ENCODE measurements at regions not wholly inside any gene's neighbourhood (a gene's known extent, or its start where the extent isn't known, plus 50 kb on each side); places are given as distances from the start of the nearest gene placed in this dataset.
"Not testable (repeated sequence)": the region's sequence is repeated elsewhere in the genome, so short reads cannot be mapped to it uniquely, and the experiment has no call there.

DNA sequence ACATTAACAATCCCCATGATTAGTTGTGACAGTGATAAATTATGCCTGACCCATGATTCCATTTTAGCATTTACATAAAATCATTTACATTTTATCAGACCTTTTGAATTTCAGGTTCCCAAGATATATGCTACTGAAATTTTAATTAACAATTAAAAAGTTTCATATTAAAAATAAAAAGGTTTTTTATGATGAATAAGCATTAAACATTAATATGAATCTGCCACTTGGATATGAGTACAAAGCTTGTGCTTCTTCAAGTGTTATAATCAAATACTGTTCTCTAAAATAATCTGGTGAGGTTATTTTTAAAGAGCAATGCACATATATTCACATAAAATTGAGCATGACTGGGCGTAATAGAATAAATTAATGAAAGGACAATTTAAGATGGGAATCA, 1218.0 kb downstream of the CNTNAP5 start:
- no peak for TF ChIP-seq CTCF (IDR thresholded peaks at IDR 0.05; ENCODE audit: low read depth, low read length, missing control alignments)
- no peak overlapping the region for H3K4me3 ChIP-seq (replicated peaks; ENCODE audit: low read depth, low read length)
- no peak for DNase-seq (ENCODE audit: extremely low read depth, low read depth)

- H3K4me3 ChIP-seq (replicated peaks; ENCODE audit: low read depth, low read length), result no peak overlapping the region
- DNase-seq (ENCODE audit: extremely low read depth, low read depth), result no peak
- no peak for TF ChIP-seq CTCF (IDR thresholded peaks at IDR 0.05; ENCODE audit: low read depth, low read length, missing control alignments)
These were observed 1228.9 kb downstream of the CNTNAP5 start for GRCh38 chr2:125254010-125254409.

GRCh38 chr2:125259451-125259850, 1234.4 kb downstream of the CNTNAP5 start:
- H3K4me3 ChIP-seq (replicated peaks; ENCODE audit: low read depth, low read length), result no peak overlapping the region
- DNase-seq (ENCODE audit: extremely low read depth, low read depth), result no peak
- no peak for TF ChIP-seq CTCF (IDR thresholded peaks at IDR 0.05; ENCODE audit: low read depth, low read length, missing control alignments)

DNA sequence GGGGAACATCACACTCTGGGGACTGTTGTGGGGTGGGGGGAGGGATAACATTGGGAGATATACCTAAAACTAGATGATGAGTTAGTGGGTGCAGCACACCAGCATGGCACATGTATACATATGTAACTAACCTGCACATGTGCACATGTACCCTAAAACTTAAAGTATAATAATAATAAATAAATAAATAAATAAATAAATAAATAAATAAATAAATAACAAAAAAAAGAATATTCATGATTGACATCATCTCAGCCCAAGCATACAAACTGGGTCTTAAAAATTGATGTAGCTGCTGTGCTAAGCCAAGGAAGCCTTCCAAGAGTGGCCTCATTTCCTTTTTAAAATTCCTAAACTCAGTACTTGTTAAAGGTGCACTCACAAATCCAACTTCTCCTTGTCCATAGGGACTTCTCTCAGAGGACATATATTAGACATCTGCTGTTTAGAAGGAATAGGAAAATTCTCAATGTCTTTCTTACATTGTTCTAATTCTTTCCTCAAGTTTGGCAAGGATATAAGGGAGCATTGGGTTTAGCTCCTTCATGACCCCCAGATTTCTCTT, 1235.4 kb downstream of the CNTNAP5 start:
- H3K4me3 ChIP-seq (replicated peaks; ENCODE audit: low read depth, low read length); DNase-seq (ENCODE audit: extremely low read depth, low read depth): not testable (repeated sequence)

DNA sequence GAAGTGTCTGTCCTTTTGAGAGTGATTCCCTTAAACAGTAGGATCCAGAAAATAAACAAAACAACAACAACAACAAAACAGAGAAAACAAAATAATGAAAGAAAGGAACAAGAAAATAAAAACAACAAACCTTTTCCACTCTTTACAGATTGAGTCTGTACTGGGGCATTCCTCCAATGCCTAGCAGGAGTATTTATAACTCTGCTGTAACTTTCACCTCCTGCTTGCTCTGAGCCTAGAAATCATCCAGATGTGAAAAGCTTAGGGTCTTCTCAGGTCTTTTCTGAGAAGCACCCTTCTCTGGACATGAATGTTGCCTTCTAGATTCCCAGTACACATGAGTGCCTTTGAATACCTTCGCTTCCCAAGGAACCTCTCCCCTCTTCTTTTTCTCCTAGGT, 1239.4 kb downstream of the CNTNAP5 start:
- no peak overlapping the region for H3K4me3 ChIP-seq (replicated peaks; ENCODE audit: low read depth, low read length)
- no peak for TF ChIP-seq CTCF (IDR thresholded peaks at IDR 0.05; ENCODE audit: low read depth, low read length, missing control alignments)
- no peak for DNase-seq (ENCODE audit: extremely low read depth, low read depth)

DNA sequence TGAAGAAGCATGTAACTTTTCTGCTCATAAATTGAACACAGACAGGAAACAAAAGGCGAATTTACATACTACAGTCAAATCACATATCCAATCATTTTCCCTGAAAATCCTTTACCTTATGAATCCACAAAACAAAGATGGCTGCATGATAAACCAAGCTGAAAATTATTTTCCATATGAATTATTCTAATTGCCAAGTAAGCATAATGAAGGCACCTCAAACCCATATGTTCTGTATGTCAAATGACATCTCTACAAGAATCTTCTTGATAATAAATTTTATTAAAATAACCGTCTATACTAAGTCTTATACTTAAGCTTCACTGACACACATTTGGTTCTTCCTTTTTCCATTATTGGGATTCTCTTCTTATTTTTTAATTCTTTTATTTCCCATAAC, 1242.6 kb downstream of the CNTNAP5 start:
- no peak overlapping the region for H3K4me3 ChIP-seq (replicated peaks; ENCODE audit: low read depth, low read length)
- TF ChIP-seq CTCF (IDR thresholded peaks at IDR 0.05; ENCODE audit: low read depth, low read length, missing control alignments), result no peak
- DNase-seq (ENCODE audit: extremely low read depth, low read depth), result no peak

DNA sequence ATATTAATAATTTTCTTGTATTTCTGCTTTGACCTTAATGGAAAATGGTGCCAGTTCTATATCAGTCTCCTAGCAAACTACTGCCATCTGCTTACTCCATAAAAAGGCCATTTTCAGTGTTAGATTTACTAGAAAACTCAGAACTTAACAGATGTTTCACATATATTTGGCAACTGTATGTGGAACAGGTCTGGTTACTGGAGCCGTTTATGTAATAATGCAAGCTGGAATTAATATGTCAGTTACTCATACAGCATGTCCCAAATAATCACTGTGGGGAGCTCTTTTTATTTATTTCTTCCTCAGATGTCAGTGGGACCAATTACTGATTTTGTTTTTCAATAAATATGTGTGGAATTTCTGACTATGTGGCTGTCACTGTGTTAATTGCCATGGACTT, 1247.6 kb downstream of the CNTNAP5 start:
- no peak for DNase-seq (ENCODE audit: extremely low read depth, low read depth)

More for the DNA sequence above, 1247.6 kb downstream of the CNTNAP5 start:
- H3K4me3 ChIP-seq (replicated peaks; ENCODE audit: low read depth, low read length), result no peak overlapping the region
- no peak for TF ChIP-seq CTCF (IDR thresholded peaks at IDR 0.05; ENCODE audit: low read depth, low read length, missing control alignments)

Data from HFF-Myc (cell line).